ENCODE measurements at regions not wholly inside any gene's neighbourhood (a gene's known extent, or its start where the extent isn't known, plus 50 kb on each side); places are given as distances from the start of the nearest gene placed in this dataset.

- H3K9ac ChIP-seq (ENCODE audit: low read depth in 1 of 2, low read length in 2 of 2) = no peak overlapping the region
- H3K4me1 ChIP-seq (ENCODE audit: control insufficient read depth in 2 of 2, insufficient read depth in 2 of 2, low read length in 2 of 2) = no peaks in the 10 kb centered on the region
- no peak overlapping the region for H3K27ac ChIP-seq (ENCODE audit: low read depth in 2 of 2, low read length in 2 of 2)
- H3K36me3 ChIP-seq (ENCODE audit: control insufficient read depth in 2 of 2, insufficient read depth in 2 of 2, low read length in 2 of 2) = no peaks in the 10 kb centered on the region
- H3K27me3 ChIP-seq (ENCODE audit: control insufficient read depth in 2 of 2, insufficient read depth in 2 of 2, low read length in 2 of 2) = no peaks in the 10 kb centered on the region
- H3K4me3 ChIP-seq (ENCODE audit: low read length in 2 of 2) = no peak overlapping the region
- no peaks in the 10 kb centered on the region for H3K9me3 ChIP-seq (ENCODE audit: control insufficient read depth in 2 of 2, low read length in 2 of 2)
Observed at GRCh38 chr3:102158080-102158740, 276.6 kb upstream of the ZPLD1 start.

DNA sequence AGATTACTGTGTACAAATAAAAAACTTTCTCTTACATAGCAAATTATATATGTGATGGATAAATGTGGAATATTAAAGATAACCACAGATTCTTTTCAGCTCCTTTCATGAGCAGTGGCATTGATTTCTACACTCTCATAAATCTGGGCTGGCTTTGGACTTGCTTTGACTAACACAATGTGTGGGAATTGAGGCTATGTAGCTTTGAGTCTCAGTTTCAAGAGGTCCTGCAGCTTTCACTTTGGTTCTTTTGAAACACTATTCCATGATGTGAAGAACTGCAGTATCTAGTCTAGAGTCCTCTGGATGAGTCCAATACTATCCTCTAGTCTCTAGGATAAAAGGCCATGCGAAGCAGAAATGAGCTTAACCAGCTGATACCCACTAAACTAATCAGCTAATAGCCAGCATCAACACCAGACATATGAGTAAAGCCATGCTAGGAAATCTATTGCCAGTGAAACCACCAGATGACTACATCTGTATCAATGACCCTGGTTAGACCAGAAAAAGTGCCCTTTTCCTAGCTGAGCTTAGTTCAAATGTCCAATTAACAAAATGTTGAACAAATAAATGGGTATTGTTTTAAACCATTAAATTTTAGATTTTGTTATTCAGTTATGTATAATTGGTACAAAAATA, 274.9 kb upstream of the ZPLD1 start:
- no peaks in the 10 kb centered on the region for H3K36me3 ChIP-seq (ENCODE audit: control insufficient read depth in 2 of 2, insufficient read depth in 2 of 2, low read length in 2 of 2)

DNA sequence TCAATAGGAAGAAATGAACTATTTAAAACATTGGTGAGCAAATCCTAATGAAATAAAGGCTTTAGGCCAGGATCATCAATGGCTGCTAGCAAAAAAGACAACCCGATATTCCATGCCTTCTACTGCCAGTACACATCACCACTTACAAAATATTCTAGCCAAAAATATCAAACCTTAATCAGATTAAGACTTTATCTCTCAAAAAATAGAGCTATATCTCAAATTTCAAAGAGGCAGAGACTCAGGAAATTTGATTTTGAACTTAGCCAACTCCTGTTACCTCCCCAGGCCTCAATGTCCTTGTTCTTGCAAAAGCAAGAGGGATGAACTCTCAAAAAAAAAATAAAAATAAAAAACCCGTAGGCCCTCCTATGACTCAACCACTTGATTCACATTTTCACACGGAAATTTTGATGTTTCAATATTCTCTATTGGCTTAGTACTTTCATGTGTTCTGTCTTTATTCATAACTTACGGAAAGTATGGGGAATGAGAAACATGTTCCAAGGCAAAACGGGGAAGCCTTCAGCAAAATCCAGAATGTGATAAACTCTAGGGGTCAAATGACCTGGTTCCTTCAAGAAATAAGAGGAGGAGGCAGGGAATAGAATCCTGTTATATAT, 273.3 kb upstream of the ZPLD1 start:
- Histone ChIP-seq H3K36me3 (ENCODE audit: control insufficient read depth in 2 of 2, insufficient read depth in 2 of 2, low read length in 2 of 2) (no peaks in the 10 kb centered on the region), H3K4me3 (ENCODE audit: low read length in 2 of 2) (no peak overlapping the region), H3K4me1 (ENCODE audit: control insufficient read depth in 2 of 2, insufficient read depth in 2 of 2, low read length in 2 of 2) (no peaks in the 10 kb centered on the region), H3K9ac (ENCODE audit: low read depth in 1 of 2, low read length in 2 of 2) (no peak overlapping the region), H3K9me3 (ENCODE audit: control insufficient read depth in 2 of 2, low read length in 2 of 2) (no peaks in the 10 kb centered on the region), H3K27me3 (ENCODE audit: control insufficient read depth in 2 of 2, insufficient read depth in 2 of 2, low read length in 2 of 2) (no peaks in the 10 kb centered on the region), H3K27ac (ENCODE audit: low read depth in 2 of 2, low read length in 2 of 2) (no peak overlapping the region)

More for the DNA sequence above, 274.9 kb upstream of the ZPLD1 start:
- no peak overlapping the region for H3K4me3 ChIP-seq (ENCODE audit: low read length in 2 of 2)
- H3K4me1 ChIP-seq (ENCODE audit: control insufficient read depth in 2 of 2, insufficient read depth in 2 of 2, low read length in 2 of 2) = no peaks in the 10 kb centered on the region
- H3K27ac ChIP-seq (ENCODE audit: low read depth in 2 of 2, low read length in 2 of 2) = no peak overlapping the region
- H3K27me3 ChIP-seq (ENCODE audit: control insufficient read depth in 2 of 2, insufficient read depth in 2 of 2, low read length in 2 of 2) = no peaks in the 10 kb centered on the region
- no peak overlapping the region for H3K9ac ChIP-seq (ENCODE audit: low read depth in 1 of 2, low read length in 2 of 2)
- no peaks in the 10 kb centered on the region for H3K9me3 ChIP-seq (ENCODE audit: control insufficient read depth in 2 of 2, low read length in 2 of 2)

GRCh38 chr3:102162251-102162650, 272.6 kb upstream of the ZPLD1 start:
- Histone ChIP-seq H3K27me3 (ENCODE audit: control insufficient read depth in 2 of 2, insufficient read depth in 2 of 2, low read length in 2 of 2) (no peaks in the 10 kb centered on the region), H3K9me3 (ENCODE audit: control insufficient read depth in 2 of 2, low read length in 2 of 2) (no peaks in the 10 kb centered on the region), H3K4me1 (ENCODE audit: control insufficient read depth in 2 of 2, insufficient read depth in 2 of 2, low read length in 2 of 2) (no peaks in the 10 kb centered on the region), H3K9ac (ENCODE audit: low read depth in 1 of 2, low read length in 2 of 2) (no peak overlapping the region), H3K36me3 (ENCODE audit: control insufficient read depth in 2 of 2, insufficient read depth in 2 of 2, low read length in 2 of 2) (no peaks in the 10 kb centered on the region), H3K27ac (ENCODE audit: low read depth in 2 of 2, low read length in 2 of 2) (no peak overlapping the region), H3K4me3 (ENCODE audit: low read length in 2 of 2) (no peak overlapping the region)

DNA sequence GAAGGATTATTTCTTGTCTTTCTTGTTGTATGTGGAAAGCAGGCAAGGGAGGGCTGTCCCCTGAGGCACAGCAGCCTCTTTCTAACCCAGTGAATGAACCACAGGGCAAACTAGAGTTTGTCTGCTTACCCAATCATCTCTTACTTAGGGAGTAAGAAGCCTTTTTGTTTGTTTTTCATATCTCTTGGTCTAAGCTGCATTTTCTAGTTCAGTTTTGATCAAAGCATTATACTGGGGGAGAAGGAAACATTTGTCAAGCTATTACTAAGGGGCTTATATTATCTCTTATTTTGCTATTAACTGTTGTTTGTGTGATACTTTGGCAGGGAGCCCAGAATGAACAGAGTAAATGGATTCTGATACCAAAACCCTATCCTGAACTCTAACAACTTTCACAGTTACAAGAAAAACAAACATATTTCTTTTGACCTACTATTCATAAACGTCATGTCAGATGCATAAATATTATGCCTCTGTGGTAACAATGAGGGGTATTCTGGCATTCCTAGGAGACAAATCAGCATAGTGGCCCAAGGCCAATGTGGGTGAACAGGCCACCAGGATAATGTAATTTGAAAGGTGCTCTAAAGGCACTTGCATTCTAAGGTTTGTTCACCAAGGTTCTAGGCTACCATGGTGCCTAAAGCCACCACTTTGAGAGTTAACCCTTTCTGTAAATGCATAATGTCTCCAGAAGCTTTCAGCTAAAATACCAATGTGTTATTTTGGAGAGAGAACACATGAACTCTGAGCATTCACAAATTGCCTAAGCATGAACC, 271.6 kb upstream of the ZPLD1 start:
- Histone ChIP-seq H3K4me1 (ENCODE audit: control insufficient read depth in 2 of 2, insufficient read depth in 2 of 2, low read length in 2 of 2) (no peaks in the 10 kb centered on the region), H3K9me3 (ENCODE audit: control insufficient read depth in 2 of 2, low read length in 2 of 2) (no peaks in the 10 kb centered on the region), H3K36me3 (ENCODE audit: control insufficient read depth in 2 of 2, insufficient read depth in 2 of 2, low read length in 2 of 2) (no peaks in the 10 kb centered on the region), H3K27ac (ENCODE audit: low read depth in 2 of 2, low read length in 2 of 2) (no peak overlapping the region), H3K9ac (ENCODE audit: low read depth in 1 of 2, low read length in 2 of 2) (no peak overlapping the region), H3K4me3 (ENCODE audit: low read length in 2 of 2) (no peak overlapping the region), H3K27me3 (ENCODE audit: control insufficient read depth in 2 of 2, insufficient read depth in 2 of 2, low read length in 2 of 2) (no peaks in the 10 kb centered on the region)

DNA sequence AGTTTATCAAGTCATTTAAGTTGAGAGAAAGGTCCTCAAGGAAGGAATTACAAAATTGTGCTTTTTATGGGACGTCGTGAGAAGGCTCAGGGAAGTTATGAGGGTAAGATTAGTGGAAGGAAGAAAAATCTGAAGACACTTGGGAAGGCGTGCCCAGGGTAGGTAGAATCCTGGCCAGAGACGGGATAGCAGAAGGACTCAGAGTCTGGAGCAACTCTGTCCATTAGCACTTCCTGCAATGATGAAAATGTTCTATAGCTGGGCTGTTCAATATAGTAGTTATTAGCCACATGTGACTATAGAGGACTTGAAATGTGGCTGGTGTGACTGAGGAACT, 271.0 kb upstream of the ZPLD1 start:
- no peak overlapping the region for H3K4me3 ChIP-seq (ENCODE audit: low read length in 2 of 2)
- no peak overlapping the region for H3K9ac ChIP-seq (ENCODE audit: low read depth in 1 of 2, low read length in 2 of 2)
- no peaks in the 10 kb centered on the region for H3K4me1 ChIP-seq (ENCODE audit: control insufficient read depth in 2 of 2, insufficient read depth in 2 of 2, low read length in 2 of 2)
- no peaks in the 10 kb centered on the region for H3K9me3 ChIP-seq (ENCODE audit: control insufficient read depth in 2 of 2, low read length in 2 of 2)
- H3K36me3 ChIP-seq (ENCODE audit: control insufficient read depth in 2 of 2, insufficient read depth in 2 of 2, low read length in 2 of 2) = no peaks in the 10 kb centered on the region
- H3K27me3 ChIP-seq (ENCODE audit: control insufficient read depth in 2 of 2, insufficient read depth in 2 of 2, low read length in 2 of 2) = no peaks in the 10 kb centered on the region
- H3K27ac ChIP-seq (ENCODE audit: low read depth in 2 of 2, low read length in 2 of 2) = no peak overlapping the region

DNA sequence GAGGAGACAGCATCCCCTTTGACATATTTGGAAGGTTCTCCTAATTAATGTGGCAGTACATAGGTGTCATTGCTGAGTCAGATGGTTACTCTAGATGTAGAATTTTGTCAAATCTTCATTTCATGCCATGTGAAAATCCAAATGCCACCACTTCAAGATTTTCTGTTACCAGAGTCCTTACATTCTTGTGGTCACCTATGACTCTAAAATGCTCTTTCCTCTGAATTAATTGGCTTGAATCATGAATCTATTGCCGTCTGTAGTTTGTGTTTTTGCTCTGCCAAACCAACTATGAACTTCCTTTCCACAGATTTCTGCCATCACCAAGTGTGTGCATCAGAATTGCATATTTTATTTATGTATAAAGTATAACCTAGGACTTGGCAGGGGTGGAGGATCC, 269.4 kb upstream of the ZPLD1 start:
- no peak overlapping the region for H3K27ac ChIP-seq (ENCODE audit: low read depth in 2 of 2, low read length in 2 of 2)
- no peak overlapping the region for H3K4me3 ChIP-seq (ENCODE audit: low read length in 2 of 2)
- H3K9me3 ChIP-seq (ENCODE audit: control insufficient read depth in 2 of 2, low read length in 2 of 2) = no peaks in the 10 kb centered on the region
- H3K4me1 ChIP-seq (ENCODE audit: control insufficient read depth in 2 of 2, insufficient read depth in 2 of 2, low read length in 2 of 2) = no peaks in the 10 kb centered on the region
- no peaks in the 10 kb centered on the region for H3K36me3 ChIP-seq (ENCODE audit: control insufficient read depth in 2 of 2, insufficient read depth in 2 of 2, low read length in 2 of 2)
- H3K9ac ChIP-seq (ENCODE audit: low read depth in 1 of 2, low read length in 2 of 2) = no peak overlapping the region
- H3K27me3 ChIP-seq (ENCODE audit: control insufficient read depth in 2 of 2, insufficient read depth in 2 of 2, low read length in 2 of 2) = no peaks in the 10 kb centered on the region

DNA sequence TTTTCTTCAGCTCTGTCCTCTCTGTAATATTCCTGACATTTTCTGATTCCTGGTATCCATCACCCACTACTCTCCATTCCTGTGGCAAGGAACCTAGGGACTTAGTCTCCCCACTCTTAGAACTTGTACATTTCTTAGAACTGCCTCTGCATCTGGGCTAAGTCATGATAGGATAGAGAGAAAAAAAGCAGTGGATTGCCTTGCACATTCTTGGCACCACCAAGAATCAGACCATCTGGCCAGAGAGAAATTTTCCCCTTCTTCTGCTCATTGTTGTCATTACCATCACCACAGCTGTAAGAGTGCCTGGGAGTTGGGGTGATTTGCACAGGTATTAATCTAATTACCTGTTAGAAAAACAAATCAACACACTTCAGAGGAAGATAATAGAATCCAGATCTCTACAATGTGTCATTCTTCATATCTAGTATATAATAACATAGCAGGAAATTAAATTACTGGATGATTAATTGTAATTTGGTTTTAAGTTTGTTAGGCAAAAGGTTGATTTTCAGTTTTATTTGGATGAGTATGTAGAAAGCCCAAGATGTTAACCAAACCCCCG, 264.8 kb upstream of the ZPLD1 start:
- no peaks in the 10 kb centered on the region for H3K27me3 ChIP-seq (ENCODE audit: control insufficient read depth in 2 of 2, insufficient read depth in 2 of 2, low read length in 2 of 2)
- H3K27ac ChIP-seq (ENCODE audit: low read depth in 2 of 2, low read length in 2 of 2) = no peak overlapping the region
- H3K4me1 ChIP-seq (ENCODE audit: control insufficient read depth in 2 of 2, insufficient read depth in 2 of 2, low read length in 2 of 2) = no peaks in the 10 kb centered on the region
- H3K9me3 ChIP-seq (ENCODE audit: control insufficient read depth in 2 of 2, low read length in 2 of 2) = no peaks in the 10 kb centered on the region
- H3K36me3 ChIP-seq (ENCODE audit: control insufficient read depth in 2 of 2, insufficient read depth in 2 of 2, low read length in 2 of 2) = no peaks in the 10 kb centered on the region
- no peak overlapping the region for H3K4me3 ChIP-seq (ENCODE audit: low read length in 2 of 2)
- H3K9ac ChIP-seq (ENCODE audit: low read depth in 1 of 2, low read length in 2 of 2) = no peak overlapping the region

- no peaks in the 10 kb centered on the region for H3K9me3 ChIP-seq (ENCODE audit: control insufficient read depth in 2 of 2, low read length in 2 of 2)
- no peak overlapping the region for H3K27ac ChIP-seq (ENCODE audit: low read depth in 2 of 2, low read length in 2 of 2)
- no peak overlapping the region for H3K4me3 ChIP-seq (ENCODE audit: low read length in 2 of 2)
- H3K36me3 ChIP-seq (ENCODE audit: control insufficient read depth in 2 of 2, insufficient read depth in 2 of 2, low read length in 2 of 2) = no peaks in the 10 kb centered on the region
- H3K27me3 ChIP-seq (ENCODE audit: control insufficient read depth in 2 of 2, insufficient read depth in 2 of 2, low read length in 2 of 2) = no peaks in the 10 kb centered on the region
- no peak overlapping the region for H3K9ac ChIP-seq (ENCODE audit: low read depth in 1 of 2, low read length in 2 of 2)
- no peaks in the 10 kb centered on the region for H3K4me1 ChIP-seq (ENCODE audit: control insufficient read depth in 2 of 2, insufficient read depth in 2 of 2, low read length in 2 of 2)
Observed at GRCh38 chr3:102170545-102170944, 264.3 kb upstream of the ZPLD1 start.

GRCh38 chr3:102174312-102174712, 260.5 kb upstream of the ZPLD1 start:
- Histone ChIP-seq H3K4me3 (ENCODE audit: low read length in 2 of 2) (no peak overlapping the region), H3K4me1 (ENCODE audit: control insufficient read depth in 2 of 2, insufficient read depth in 2 of 2, low read length in 2 of 2) (peaks cover 0 to 7% of the 10 kb centered on the region in 2 donors), H3K27me3 (ENCODE audit: control insufficient read depth in 2 of 2, insufficient read depth in 2 of 2, low read length in 2 of 2) (no peaks in the 10 kb centered on the region), H3K9me3 (ENCODE audit: control insufficient read depth in 2 of 2, low read length in 2 of 2) (no peaks in the 10 kb centered on the region), H3K9ac (ENCODE audit: low read depth in 1 of 2, low read length in 2 of 2) (no peak overlapping the region), H3K27ac (ENCODE audit: low read depth in 2 of 2, low read length in 2 of 2) (no peak overlapping the region), H3K36me3 (ENCODE audit: control insufficient read depth in 2 of 2, insufficient read depth in 2 of 2, low read length in 2 of 2) (no peaks in the 10 kb centered on the region)
